ENCODE measurements at regions not wholly inside any gene's neighbourhood (a gene's known extent, or its start where the extent isn't known, plus 50 kb on each side); places are given as distances from the start of the nearest gene placed in this dataset.

DNA sequence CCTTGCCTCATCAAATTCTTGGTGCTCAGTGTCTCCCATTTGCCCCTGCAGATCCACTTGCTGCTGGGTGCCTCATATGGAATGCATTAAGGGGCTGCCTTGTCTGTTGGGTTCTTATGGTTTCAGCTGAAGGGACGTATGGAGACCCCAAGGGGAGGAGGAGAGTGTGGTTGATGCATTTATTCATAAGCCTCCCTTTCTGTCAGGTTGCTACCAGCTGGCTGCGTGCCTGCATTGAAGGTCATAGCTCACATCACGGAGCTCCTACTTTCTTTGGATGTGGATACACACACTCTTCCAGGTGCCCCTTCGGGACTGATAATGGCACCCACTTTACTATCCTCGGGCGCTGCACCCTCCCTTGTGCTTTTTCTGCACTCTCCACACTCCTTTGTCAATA lies 377.9 kb downstream of the SLC4A3 start:
- Histone ChIP-seq H3K18ac (ENCODE audit: low read length) (no peak overlapping the region), H3K27me3 (ENCODE audit: insufficient read depth, low read length, poor library complexity) (no peaks in the 10 kb centered on the region), H3K79me1 (ENCODE audit: low read length) (no peaks in the 10 kb centered on the region), H3K4me2 (ENCODE audit: low read length) (no peak overlapping the region), H2BK15ac (replicated peaks; ENCODE audit: low read depth) (no peak overlapping the region), H3K4me1 (ENCODE audit: control insufficient read depth, low read depth, low read length) (no peaks in the 10 kb centered on the region), H3K23ac (ENCODE audit: low read length) (no peak overlapping the region), H3K27ac (ENCODE audit: low read depth, low read length) (no peak overlapping the region), H2BK120ac (ENCODE audit: low read depth, low read length) (no peak overlapping the region), H3K9ac (ENCODE audit: low read length) (no peak overlapping the region), H4K5ac (ENCODE audit: low read length) (no peak overlapping the region), H3K79me2 (ENCODE audit: control insufficient read depth, insufficient read depth, low read length) (no peaks in the 10 kb centered on the region), H4K8ac (ENCODE audit: low read depth, low read length) (no peak overlapping the region), H3K4ac (ENCODE audit: low read depth, low read length) (no peak overlapping the region), H3K36me3 (ENCODE audit: control insufficient read depth, insufficient read depth, low read length) (no peaks in the 10 kb centered on the region), H2BK5ac (ENCODE audit: low read length) (no peak overlapping the region), H3K4me3 (ENCODE audit: low read length) (no peak overlapping the region), H3K56ac (ENCODE audit: low read length) (no peak overlapping the region), H2AK5ac (ENCODE audit: low read length) (no peak overlapping the region)
- no CpG with 5 or more reads among the region's 6 CpGs for WGBS (ENCODE audit: extremely low coverage, insufficient coverage, low lambda C conversion rate)
- no peak for DNase-seq

DNA sequence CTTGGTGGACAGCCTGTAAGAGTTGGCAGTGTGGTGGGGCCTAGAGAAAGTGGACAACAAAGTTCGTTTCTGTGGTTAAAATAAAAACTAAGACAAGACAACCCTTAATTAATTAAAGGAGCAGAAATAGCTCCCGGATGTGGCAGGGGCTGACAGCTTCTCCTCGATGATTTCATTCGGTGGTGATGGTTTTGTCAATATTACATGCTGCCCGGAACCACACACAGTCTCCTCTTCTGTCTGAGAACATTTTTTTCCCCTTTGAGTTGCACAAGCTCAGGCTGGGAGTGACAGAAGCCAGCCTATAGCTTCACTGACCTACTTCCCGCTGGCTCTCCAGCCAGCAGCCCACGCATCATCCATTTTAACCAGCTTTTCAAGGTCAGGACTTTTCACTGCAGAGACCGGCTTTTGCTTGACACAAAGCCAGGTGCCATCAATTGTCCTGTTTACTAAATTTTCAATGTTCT lies 378.8 kb downstream of the SLC4A3 start:
- Histone ChIP-seq H3K4me2 (ENCODE audit: low read length) (no peak overlapping the region), H2BK15ac (replicated peaks; ENCODE audit: low read depth) (no peak overlapping the region), H4K8ac (ENCODE audit: low read depth, low read length) (no peak overlapping the region), H2AK5ac (ENCODE audit: low read length) (no peak overlapping the region), H3K4ac (ENCODE audit: low read depth, low read length) (no peak overlapping the region), H3K23ac (ENCODE audit: low read length) (no peak overlapping the region), H3K56ac (ENCODE audit: low read length) (no peak overlapping the region), H3K36me3 (ENCODE audit: control insufficient read depth, insufficient read depth, low read length) (no peaks in the 10 kb centered on the region), H3K27ac (ENCODE audit: low read depth, low read length) (no peak overlapping the region), H3K79me2 (ENCODE audit: control insufficient read depth, insufficient read depth, low read length) (no peaks in the 10 kb centered on the region), H2BK120ac (ENCODE audit: low read depth, low read length) (no peak overlapping the region), H3K9ac (ENCODE audit: low read length) (no peak overlapping the region), H3K4me1 (ENCODE audit: control insufficient read depth, low read depth, low read length) (no peaks in the 10 kb centered on the region), H3K27me3 (ENCODE audit: insufficient read depth, low read length, poor library complexity) (no peaks in the 10 kb centered on the region), H2BK5ac (ENCODE audit: low read length) (no peak overlapping the region), H3K4me3 (ENCODE audit: low read length) (no peak overlapping the region), H3K18ac (ENCODE audit: low read length) (no peak overlapping the region), H3K79me1 (ENCODE audit: low read length) (no peaks in the 10 kb centered on the region), H4K5ac (ENCODE audit: low read length) (no peak overlapping the region)
- no CpG with 5 or more reads among the region's 8 CpGs for WGBS (ENCODE audit: extremely low coverage, insufficient coverage, low lambda C conversion rate)
- DNase-seq = no peak

DNA sequence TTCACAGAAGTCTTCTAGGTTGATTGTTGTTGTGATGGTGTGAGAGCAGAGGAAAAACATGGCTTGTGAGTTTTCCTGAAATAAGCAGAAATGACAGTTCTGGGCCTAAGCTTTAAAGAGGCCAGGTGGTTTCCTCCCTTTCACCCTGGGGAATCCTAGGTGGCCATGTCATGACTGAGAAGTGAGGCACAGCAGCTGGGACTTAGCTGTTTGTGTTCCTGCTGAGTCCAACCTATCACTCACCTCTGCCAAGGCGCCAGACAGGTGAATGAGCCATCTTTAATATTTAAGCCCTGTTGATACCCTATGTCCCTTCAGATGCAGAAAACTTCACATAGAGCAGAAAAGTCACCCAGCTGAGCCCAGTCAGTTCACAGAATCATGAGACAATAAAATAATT lies 384.4 kb downstream of the SLC4A3 start:
- H3K27me3 ChIP-seq (ENCODE audit: insufficient read depth, low read length, poor library complexity) = no peaks in the 10 kb centered on the region
- no peak overlapping the region for H3K27ac ChIP-seq (ENCODE audit: low read depth, low read length)
- no peak overlapping the region for H2BK5ac ChIP-seq (ENCODE audit: low read length)
- H3K9ac ChIP-seq (ENCODE audit: low read length) = no peak overlapping the region
- no peaks in the 10 kb centered on the region for H3K79me1 ChIP-seq (ENCODE audit: low read length)
- H3K36me3 ChIP-seq (ENCODE audit: control insufficient read depth, insufficient read depth, low read length) = no peaks in the 10 kb centered on the region
- no peak overlapping the region for H3K4me3 ChIP-seq (ENCODE audit: low read length)
- no peaks in the 10 kb centered on the region for H3K79me2 ChIP-seq (ENCODE audit: control insufficient read depth, insufficient read depth, low read length)
- no peak overlapping the region for H2BK15ac ChIP-seq (replicated peaks; ENCODE audit: low read depth)
- H4K5ac ChIP-seq (ENCODE audit: low read length) = no peak overlapping the region
- no peak overlapping the region for H2BK120ac ChIP-seq (ENCODE audit: low read depth, low read length)
- H3K4me1 ChIP-seq (ENCODE audit: control insufficient read depth, low read depth, low read length) = no peaks in the 10 kb centered on the region
- no peak overlapping the region for H2AK5ac ChIP-seq (ENCODE audit: low read length)
- no peak for DNase-seq
- no peak overlapping the region for H3K18ac ChIP-seq (ENCODE audit: low read length)
- WGBS (ENCODE audit: extremely low coverage, insufficient coverage, low lambda C conversion rate) = no CpG with 5 or more reads among the region's 1 CpG
- no peak overlapping the region for H4K8ac ChIP-seq (ENCODE audit: low read depth, low read length)
- no peak overlapping the region for H3K4ac ChIP-seq (ENCODE audit: low read depth, low read length)
- no peak overlapping the region for H3K56ac ChIP-seq (ENCODE audit: low read length)
- no peak overlapping the region for H3K23ac ChIP-seq (ENCODE audit: low read length)
- no peak overlapping the region for H3K4me2 ChIP-seq (ENCODE audit: low read length)

DNA sequence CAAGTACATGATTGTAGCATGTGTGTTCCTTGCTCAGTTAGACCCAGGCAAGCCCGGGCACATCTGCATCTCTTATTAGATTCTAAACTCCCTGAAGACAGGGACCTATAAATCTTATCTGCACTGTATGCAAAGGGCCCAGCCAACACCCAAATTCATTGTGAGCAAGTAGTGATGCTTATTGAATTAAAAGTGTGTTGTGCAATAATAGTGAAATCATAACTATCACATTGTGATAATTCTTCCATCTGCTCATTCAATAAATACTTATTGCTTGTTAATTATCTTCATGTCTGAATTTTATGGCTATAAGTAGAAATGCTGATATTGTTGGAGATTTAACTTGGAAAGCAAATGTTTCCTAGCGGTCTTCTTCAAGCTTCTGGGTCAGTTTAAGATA lies 387.5 kb downstream of the SLC4A3 start:
- no peak overlapping the region for H3K56ac ChIP-seq (ENCODE audit: low read length)
- no peak overlapping the region for H3K18ac ChIP-seq (ENCODE audit: low read length)
- H3K4me3 ChIP-seq (ENCODE audit: low read length) = no peak overlapping the region
- H2BK15ac ChIP-seq (replicated peaks; ENCODE audit: low read depth) = no peak overlapping the region
- no peaks in the 10 kb centered on the region for H3K36me3 ChIP-seq (ENCODE audit: control insufficient read depth, insufficient read depth, low read length)
- no peak overlapping the region for H3K27ac ChIP-seq (ENCODE audit: low read depth, low read length)
- H3K23ac ChIP-seq (ENCODE audit: low read length) = no peak overlapping the region
- no peak overlapping the region for H3K4me2 ChIP-seq (ENCODE audit: low read length)
- DNase-seq = no peak
- no CpG with 5 or more reads among the region's 2 CpGs for WGBS (ENCODE audit: extremely low coverage, insufficient coverage, low lambda C conversion rate)
- H3K79me2 ChIP-seq (ENCODE audit: control insufficient read depth, insufficient read depth, low read length) = no peaks in the 10 kb centered on the region
- H4K5ac ChIP-seq (ENCODE audit: low read length) = no peak overlapping the region
- H2AK5ac ChIP-seq (ENCODE audit: low read length) = no peak overlapping the region
- H4K8ac ChIP-seq (ENCODE audit: low read depth, low read length) = no peak overlapping the region
- no peaks in the 10 kb centered on the region for H3K27me3 ChIP-seq (ENCODE audit: insufficient read depth, low read length, poor library complexity)
- no peak overlapping the region for H2BK5ac ChIP-seq (ENCODE audit: low read length)
- H2BK120ac ChIP-seq (ENCODE audit: low read depth, low read length) = no peak overlapping the region
- H3K9ac ChIP-seq (ENCODE audit: low read length) = no peak overlapping the region
- no peaks in the 10 kb centered on the region for H3K79me1 ChIP-seq (ENCODE audit: low read length)
- no peaks in the 10 kb centered on the region for H3K4me1 ChIP-seq (ENCODE audit: control insufficient read depth, low read depth, low read length)
- H3K4ac ChIP-seq (ENCODE audit: low read depth, low read length) = no peak overlapping the region

DNA sequence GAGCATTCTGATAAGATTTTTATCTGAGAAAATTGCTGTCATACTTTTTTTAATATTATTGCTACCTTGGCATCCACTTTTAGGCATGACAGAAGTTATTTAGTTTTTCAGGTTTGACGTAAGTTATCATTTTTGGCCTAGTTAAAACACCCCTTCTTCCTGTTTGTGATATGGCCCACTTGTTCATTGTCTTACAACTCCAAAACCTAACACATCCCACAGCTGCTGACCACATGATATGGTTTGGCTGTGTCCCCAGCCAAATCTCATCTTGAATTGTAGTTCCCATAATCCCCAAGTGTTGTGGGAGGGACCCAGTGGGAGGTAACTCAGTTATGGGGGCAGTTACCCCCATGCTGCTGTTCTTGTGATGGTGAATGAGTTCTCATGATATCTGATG lies 388.1 kb downstream of the SLC4A3 start:
- no peak overlapping the region for H4K8ac ChIP-seq (ENCODE audit: low read depth, low read length)
- H3K79me2 ChIP-seq (ENCODE audit: control insufficient read depth, insufficient read depth, low read length) = no peaks in the 10 kb centered on the region
- WGBS (ENCODE audit: extremely low coverage, insufficient coverage, low lambda C conversion rate) = no CpG with 5 or more reads among the region's 1 CpG
- no peaks in the 10 kb centered on the region for H3K79me1 ChIP-seq (ENCODE audit: low read length)
- H2AK5ac ChIP-seq (ENCODE audit: low read length) = no peak overlapping the region
- no peak overlapping the region for H3K4me3 ChIP-seq (ENCODE audit: low read length)
- no peak for DNase-seq
- H2BK15ac ChIP-seq (replicated peaks; ENCODE audit: low read depth) = no peak overlapping the region
- no peak overlapping the region for H2BK5ac ChIP-seq (ENCODE audit: low read length)
- no peak overlapping the region for H3K23ac ChIP-seq (ENCODE audit: low read length)
- H3K27ac ChIP-seq (ENCODE audit: low read depth, low read length) = no peak overlapping the region
- H3K9ac ChIP-seq (ENCODE audit: low read length) = no peak overlapping the region
- H3K18ac ChIP-seq (ENCODE audit: low read length) = no peak overlapping the region
- H3K36me3 ChIP-seq (ENCODE audit: control insufficient read depth, insufficient read depth, low read length) = no peaks in the 10 kb centered on the region
- H3K4ac ChIP-seq (ENCODE audit: low read depth, low read length) = no peak overlapping the region
- no peak overlapping the region for H3K4me2 ChIP-seq (ENCODE audit: low read length)
- H3K56ac ChIP-seq (ENCODE audit: low read length) = no peak overlapping the region
- H3K4me1 ChIP-seq (ENCODE audit: control insufficient read depth, low read depth, low read length) = no peaks in the 10 kb centered on the region
- H2BK120ac ChIP-seq (ENCODE audit: low read depth, low read length) = no peak overlapping the region
- H3K27me3 ChIP-seq (ENCODE audit: insufficient read depth, low read length, poor library complexity) = no peaks in the 10 kb centered on the region
- H4K5ac ChIP-seq (ENCODE audit: low read length) = no peak overlapping the region

DNA sequence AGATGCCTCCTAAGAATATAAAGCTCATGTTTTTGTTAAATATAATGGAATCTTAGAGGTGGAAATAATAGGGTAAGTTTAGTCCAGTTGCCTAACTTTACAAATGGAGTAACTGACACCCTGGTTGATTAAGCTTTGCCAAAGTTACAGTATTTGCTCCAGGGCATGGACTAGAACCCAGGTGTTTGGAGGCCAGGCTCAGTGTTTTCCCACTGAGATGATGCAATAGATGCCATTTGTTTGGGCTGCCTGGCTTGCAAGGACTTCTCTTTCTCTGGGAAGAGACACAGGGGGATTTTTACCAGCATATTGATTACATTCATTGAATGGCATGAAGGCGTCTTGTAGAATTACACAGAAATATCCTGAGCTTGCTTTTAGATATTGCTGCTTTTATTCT lies 397.8 kb downstream of the SLC4A3 start:
- H2BK120ac ChIP-seq (ENCODE audit: low read depth, low read length) = no peak overlapping the region
- no peaks in the 10 kb centered on the region for H3K4me1 ChIP-seq (ENCODE audit: control insufficient read depth, low read depth, low read length)
- H3K23ac ChIP-seq (ENCODE audit: low read length) = no peak overlapping the region
- H3K18ac ChIP-seq (ENCODE audit: low read length) = no peak overlapping the region
- H3K36me3 ChIP-seq (ENCODE audit: control insufficient read depth, insufficient read depth, low read length) = no peaks in the 10 kb centered on the region
- no peak overlapping the region for H4K5ac ChIP-seq (ENCODE audit: low read length)
- no peak overlapping the region for H3K27ac ChIP-seq (ENCODE audit: low read depth, low read length)
- no peak overlapping the region for H3K4ac ChIP-seq (ENCODE audit: low read depth, low read length)
- no peak overlapping the region for H4K8ac ChIP-seq (ENCODE audit: low read depth, low read length)
- no peak overlapping the region for H2BK15ac ChIP-seq (replicated peaks; ENCODE audit: low read depth)
- H3K27me3 ChIP-seq (ENCODE audit: insufficient read depth, low read length, poor library complexity) = no peaks in the 10 kb centered on the region
- no peak overlapping the region for H3K9ac ChIP-seq (ENCODE audit: low read length)
- H3K79me1 ChIP-seq (ENCODE audit: low read length) = no peaks in the 10 kb centered on the region
- no CpG with 5 or more reads among the region's 1 CpG for WGBS (ENCODE audit: extremely low coverage, insufficient coverage, low lambda C conversion rate)
- H2AK5ac ChIP-seq (ENCODE audit: low read length) = no peak overlapping the region
- no peak for DNase-seq
- no peak overlapping the region for H2BK5ac ChIP-seq (ENCODE audit: low read length)
- no peak overlapping the region for H3K4me2 ChIP-seq (ENCODE audit: low read length)
- no peak overlapping the region for H3K4me3 ChIP-seq (ENCODE audit: low read length)
- no peaks in the 10 kb centered on the region for H3K79me2 ChIP-seq (ENCODE audit: control insufficient read depth, insufficient read depth, low read length)
- no peak overlapping the region for H3K56ac ChIP-seq (ENCODE audit: low read length)

Measured in mesendoderm (in vitro differentiated cells).